KMS-11 (cell line): ENCODE measurements at regions not wholly inside any gene's neighbourhood (a gene's known extent, or its start where the extent isn't known, plus 50 kb on each side); places are given as distances from the start of the nearest gene placed in this dataset.

Source experiments
- H2AFZ ChIP-seq: fragments of 200-600 bp; sonication (generic); 2 replicates; pipeline ENCODE4 v1.6.1; 2016; ENCODE audit warnings: antibody characterized with exemption, mixed run types, low read depth
- H3K27ac ChIP-seq: fragments of 200-600 bp; sonication (generic); 2 replicates; pipeline ENCODE4 v1.6.1; 2016; ENCODE audit warnings: mild to moderate bottlenecking, mixed run types
- H3K27me3 ChIP-seq: fragments of 200-600 bp; sonication (generic); 2 replicates; pipeline ENCODE4 v1.6.1; 2017; ENCODE audit warnings: mild to moderate bottlenecking, low read depth, mixed run types, moderate library complexity; ENCODE audit not compliant: insufficient read depth
- H3K36me3 ChIP-seq: fragments of 200-600 bp; sonication (generic); 2 replicates; pipeline ENCODE4 v1.6.1; 2017; ENCODE audit warnings: mild to moderate bottlenecking, mixed run types; ENCODE audit not compliant: insufficient read depth
- H3K4me1 ChIP-seq: fragments of 200-600 bp; sonication (generic); 2 replicates; pipeline ENCODE4 v1.6.1; 2016; ENCODE audit warnings: mild to moderate bottlenecking, low read depth, mixed run types; ENCODE audit not compliant: poor library complexity, severe bottlenecking
- H3K4me2 ChIP-seq: fragments of 200-600 bp; sonication (generic); 2 replicates; pipeline ENCODE4 v1.7.0; 2016; ENCODE audit warnings: mild to moderate bottlenecking, mixed run types
- H3K4me3 ChIP-seq: fragments of 200-600 bp; sonication (generic); IDR thresholded peaks from 2 replicates; pipeline ENCODE4 v1.6.1; 2017; ENCODE audit warnings: low read depth, low read length, mixed read lengths; ENCODE audit not compliant: insufficient read depth
- H3K79me2 ChIP-seq: fragments of 200-600 bp; sonication (generic); 2 replicates; pipeline ENCODE4 v1.6.1; 2016; ENCODE audit warnings: low read depth, mixed run types; ENCODE audit not compliant: insufficient read depth
- H3K9ac ChIP-seq: fragments of 200-600 bp; sonication (generic); 2 replicates; pipeline ENCODE4 v1.6.1; 2016; ENCODE audit warnings: mild to moderate bottlenecking, mixed run types
- H4K20me1 ChIP-seq: fragments of 200-600 bp; sonication (generic); 2 replicates; pipeline ENCODE4 v1.6.1; 2016; ENCODE audit warnings: mild to moderate bottlenecking, mixed run types; ENCODE audit not compliant: insufficient read depth
- CTCF ChIP-seq: fragments of 200-600 bp; sonication (generic); conservative IDR thresholded peaks from 2 replicates; pipeline ENCODE4 v1.6.1; 2017; ENCODE audit warnings: low read depth, mild to moderate bottlenecking, antibody characterized with exemption, low read length, moderate library complexity, mixed read lengths

- Histone ChIP-seq H3K4me1 (no peaks in the 10 kb centered on the region), H3K79me2 (no peaks in the 10 kb centered on the region), H2AFZ (no peak overlapping the region), H3K27me3 (no peaks in the 10 kb centered on the region), H3K4me2 (no peak overlapping the region), H4K20me1 (no peaks in the 10 kb centered on the region), H3K9ac (no peak overlapping the region), H3K4me3 (no peak overlapping the region), H3K36me3 (no peaks in the 10 kb centered on the region), H3K27ac (no peak overlapping the region)
- TF ChIP-seq CTCF = no peak
These were observed 69.4 kb upstream of the GUCY1A1 start for GRCh38 chr4:155597281-155597680.

GRCh38 chr4:155593793-155594192 lies 72.9 kb upstream of the GUCY1A1 start:
- no peaks in the 10 kb centered on the region for H4K20me1 ChIP-seq
- no peak overlapping the region for H3K4me3 ChIP-seq
- H3K27me3 ChIP-seq = no peaks in the 10 kb centered on the region
- no peaks in the 10 kb centered on the region for H3K79me2 ChIP-seq
- H3K9ac ChIP-seq = no peak overlapping the region
- H3K4me1 ChIP-seq = no peaks in the 10 kb centered on the region
- no peak overlapping the region for H3K27ac ChIP-seq
- H3K4me2 ChIP-seq = no peak overlapping the region
- TF ChIP-seq CTCF = no peak
- no peaks in the 10 kb centered on the region for H3K36me3 ChIP-seq
- H2AFZ ChIP-seq = no peak overlapping the region

- H3K4me1 ChIP-seq = no peaks in the 10 kb centered on the region
- H4K20me1 ChIP-seq = no peaks in the 10 kb centered on the region
- H3K4me3 ChIP-seq = no peak overlapping the region
- no peaks in the 10 kb centered on the region for H3K79me2 ChIP-seq
- H3K27me3 ChIP-seq = no peaks in the 10 kb centered on the region
- no peak overlapping the region for H3K9ac ChIP-seq
- no peak for TF ChIP-seq CTCF
- H2AFZ ChIP-seq = no peak overlapping the region
- H3K36me3 ChIP-seq = no peaks in the 10 kb centered on the region
- H3K4me2 ChIP-seq = no peak overlapping the region
- no peak overlapping the region for H3K27ac ChIP-seq
These were observed 73.7 kb upstream of the GUCY1A1 start for GRCh38 chr4:155592938-155593297.

GRCh38 chr4:155592179-155592937 lies 74.3 kb upstream of the GUCY1A1 start:
- no peak overlapping the region for H3K27ac ChIP-seq
- no peaks in the 10 kb centered on the region for H4K20me1 ChIP-seq
- H3K9ac ChIP-seq = no peak overlapping the region
- no peak for TF ChIP-seq CTCF
- no peak overlapping the region for H3K4me3 ChIP-seq
- no peak overlapping the region for H2AFZ ChIP-seq
- H3K79me2 ChIP-seq = no peaks in the 10 kb centered on the region
- H3K27me3 ChIP-seq = no peaks in the 10 kb centered on the region
- no peaks in the 10 kb centered on the region for H3K4me1 ChIP-seq
- no peak overlapping the region for H3K4me2 ChIP-seq
- H3K36me3 ChIP-seq = no peaks in the 10 kb centered on the region
